IPS DF 6.9 (cell line): ENCODE measurements at regions not wholly inside any gene's neighbourhood (a gene's known extent, or its start where the extent isn't known, plus 50 kb on each side); places are given as distances from the start of the nearest gene placed in this dataset.

Source experiments
- DNase-seq: peaks from one replicate; pipeline ENCODE4 v3.0.0-alpha.2; 2013; ENCODE audit warnings: low read depth, low spot score
- H3K27ac ChIP-seq: one replicate; pipeline ENCODE4 v1.5.1; 2013; ENCODE audit warnings: low read length, control low read depth
- H3K27me3 ChIP-seq: 2 replicates; pipeline ENCODE4 v1.6.1; 2013; ENCODE audit warnings: mild to moderate bottlenecking, low read length; ENCODE audit not compliant: control insufficient read depth, insufficient read depth
- H3K36me3 ChIP-seq: 2 replicates; pipeline ENCODE4 v1.6.1; 2013; ENCODE audit warnings: low read length; ENCODE audit not compliant: control insufficient read depth, insufficient read depth
- H3K4me1 ChIP-seq: 2 replicates; pipeline ENCODE4 v1.6.1; 2013; ENCODE audit warnings: low read length; ENCODE audit not compliant: control insufficient read depth, insufficient read depth
- H3K4me3 ChIP-seq: 2 replicates; pipeline ENCODE4 v1.5.1; 2013; ENCODE audit warnings: mild to moderate bottlenecking, low read length
- H3K9me3 ChIP-seq: 2 replicates; pipeline ENCODE4 v1.6.1; 2013; ENCODE audit warnings: low read length, inconsistent platforms; ENCODE audit not compliant: control insufficient read depth, insufficient read depth
- WGBS: extraction: QIAGEN DNeasy Blood & Tissue Kit; methylation state at CpG from one replicate; pipeline ENCODE4 v1.1.7; 2013; ENCODE audit warnings: mixed read lengths, missing lambda C conversion rate; ENCODE audit not compliant: insufficient read length, insufficient coverage; 5-methylcytosine and 5-hydroxymethylcytosine counted together

GRCh38 chr16:79770244-79771064 lies 169.9 kb upstream of the MAF start:
- H3K36me3 ChIP-seq, result no peaks in the 10 kb centered on the region
- no peaks in the 10 kb centered on the region for H3K4me1 ChIP-seq
- no peaks in the 10 kb centered on the region for H3K27me3 ChIP-seq
- no CpG with 5 or more reads among the region's 59 CpGs for WGBS
- H3K4me3 ChIP-seq, result peak overlapping the region; percentile 53; the same call in 1 of the 2 replicates
- DNase-seq, result peak; percentile 71
- H3K9me3 ChIP-seq, result no peaks in the 10 kb centered on the region
- H3K27ac ChIP-seq, result no peak overlapping the region

- no CpG with 5 or more reads among the region's 6 CpGs for WGBS
Measured at GRCh38 chr16:79769928-79770243, 169.3 kb upstream of the MAF start.

GRCh38 chr16:79769270-79769927 lies 168.9 kb upstream of the MAF start:
- Histone ChIP-seq H3K36me3 (no peaks in the 10 kb centered on the region), H3K4me1 (no peaks in the 10 kb centered on the region), H3K27me3 (no peaks in the 10 kb centered on the region), H3K9me3 (no peaks in the 10 kb centered on the region), H3K4me3 (no peak overlapping the region), H3K27ac (no peak overlapping the region)
- WGBS, result no CpG with 5 or more reads among the region's 4 CpGs
- no peak for DNase-seq

More at GRCh38 chr16:79769928-79770243, 169.3 kb upstream of the MAF start:
- no peaks in the 10 kb centered on the region for H3K27me3 ChIP-seq
- H3K9me3 ChIP-seq, result no peaks in the 10 kb centered on the region
- no peak overlapping the region for H3K27ac ChIP-seq
- no peaks in the 10 kb centered on the region for H3K4me1 ChIP-seq
- H3K36me3 ChIP-seq, result no peaks in the 10 kb centered on the region
- no peak for DNase-seq
- H3K4me3 ChIP-seq, result peak overlapping the region; percentile 53; the same call in 1 of the 2 replicates

DNA sequence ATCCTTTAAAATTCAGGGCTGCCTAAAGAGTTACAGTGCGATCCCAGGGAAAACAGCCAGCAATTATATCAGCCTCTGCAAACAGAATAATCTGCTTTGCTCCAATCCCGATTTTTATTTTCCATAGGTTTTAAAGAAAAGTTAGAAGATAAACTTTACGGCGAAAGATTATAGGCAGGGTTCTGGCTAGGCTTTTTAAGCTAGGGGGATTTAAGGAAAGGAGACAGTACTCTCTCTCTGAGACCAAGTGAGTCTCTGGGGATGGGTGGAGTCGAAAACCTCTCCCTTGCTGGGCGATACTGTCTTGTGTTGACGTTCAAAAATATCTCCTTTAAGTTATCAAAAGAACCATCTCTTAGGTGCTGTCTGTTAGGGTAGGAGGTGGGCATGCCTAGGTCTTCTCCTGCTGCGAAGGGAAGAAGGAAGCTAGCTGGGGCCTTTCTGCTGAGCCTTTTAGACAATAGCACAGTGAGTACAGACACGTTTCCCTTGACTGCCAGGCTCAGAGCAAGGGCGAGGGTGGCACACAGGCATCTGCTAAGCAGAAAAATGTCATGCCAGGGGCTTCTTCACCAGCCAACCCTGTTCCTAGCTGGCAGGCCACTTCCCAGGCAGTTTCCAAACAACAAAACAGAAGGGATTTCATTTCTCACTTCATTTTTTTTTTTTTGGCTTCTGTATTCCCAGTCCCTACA lies 167.9 kb upstream of the MAF start:
- Histone ChIP-seq H3K4me1 (no peaks in the 10 kb centered on the region), H3K36me3 (no peaks in the 10 kb centered on the region), H3K27me3 (no peaks in the 10 kb centered on the region), H3K4me3 (no peak overlapping the region), H3K9me3 (no peaks in the 10 kb centered on the region), H3K27ac (no peak overlapping the region)
- no peak for DNase-seq
- WGBS, result no CpG with 5 or more reads among the region's 10 CpGs

DNA sequence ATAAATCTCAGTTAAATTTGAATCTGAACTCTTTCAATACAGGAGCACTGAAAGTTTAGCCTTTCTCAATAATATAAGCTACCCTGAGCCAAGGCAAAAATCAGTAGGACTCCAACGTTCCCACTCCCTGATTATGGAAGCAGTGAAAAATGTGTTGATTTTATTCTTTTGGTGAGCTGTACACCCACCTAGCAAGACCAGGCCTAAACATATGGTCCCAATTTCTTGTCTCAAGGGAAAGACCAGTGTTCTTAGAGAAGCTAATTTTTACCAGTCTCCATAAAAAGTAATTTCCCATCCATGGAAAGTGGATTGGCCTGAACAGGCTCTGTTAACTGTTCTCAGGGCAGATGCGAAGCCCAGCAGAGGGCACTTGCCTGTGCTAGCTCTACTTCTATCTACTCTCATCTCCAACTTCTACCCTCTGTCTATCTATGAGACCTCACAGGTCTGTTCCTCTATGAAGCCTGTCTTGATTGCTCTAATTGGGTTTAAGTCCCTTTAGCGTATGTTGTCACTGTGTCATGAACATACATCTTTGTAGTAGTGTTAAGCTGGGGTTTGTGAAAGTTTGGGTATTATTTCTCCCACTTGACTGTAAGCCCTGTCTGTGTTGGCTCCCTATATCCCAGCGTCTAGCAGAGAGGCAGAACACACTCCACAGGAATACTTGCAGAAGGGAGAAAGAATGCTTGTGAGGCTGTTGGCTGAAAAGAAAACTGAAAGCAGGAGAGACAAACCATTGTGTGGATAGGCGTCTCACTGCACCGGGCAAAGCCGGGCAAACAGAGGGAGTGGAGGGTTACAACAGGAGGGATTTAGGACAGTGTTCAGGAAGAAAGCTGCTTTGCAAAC lies 167.1 kb upstream of the MAF start:
- no peak for DNase-seq
- H3K4me3 ChIP-seq, result no peak overlapping the region
- H3K9me3 ChIP-seq, result no peaks in the 10 kb centered on the region
- no peaks in the 10 kb centered on the region for H3K36me3 ChIP-seq
- H3K27ac ChIP-seq, result no peak overlapping the region
- H3K27me3 ChIP-seq, result no peaks in the 10 kb centered on the region
- no CpG with 5 or more reads among the region's 7 CpGs for WGBS
- H3K4me1 ChIP-seq, result no peaks in the 10 kb centered on the region

- DNase-seq, result no peak
- H3K9me3 ChIP-seq, result no peaks in the 10 kb centered on the region
- H3K27ac ChIP-seq, result no peak overlapping the region
- no CpG with 5 or more reads among the region's 2 CpGs for WGBS
- no peaks in the 10 kb centered on the region for H3K36me3 ChIP-seq
- no peaks in the 10 kb centered on the region for H3K27me3 ChIP-seq
- H3K4me1 ChIP-seq, result no peaks in the 10 kb centered on the region
- H3K4me3 ChIP-seq, result no peak overlapping the region
Measured at GRCh38 chr16:79765901-79766394, 165.4 kb upstream of the MAF start.

GRCh38 chr16:79765431-79765830 lies 164.9 kb upstream of the MAF start:
- no peaks in the 10 kb centered on the region for H3K36me3 ChIP-seq
- WGBS, result no CpG with 5 or more reads among the region's 1 CpG
- H3K9me3 ChIP-seq, result no peaks in the 10 kb centered on the region
- no peaks in the 10 kb centered on the region for H3K27me3 ChIP-seq
- H3K4me1 ChIP-seq, result no peaks in the 10 kb centered on the region
- no peak overlapping the region for H3K4me3 ChIP-seq
- no peak for DNase-seq
- no peak overlapping the region for H3K27ac ChIP-seq

DNA sequence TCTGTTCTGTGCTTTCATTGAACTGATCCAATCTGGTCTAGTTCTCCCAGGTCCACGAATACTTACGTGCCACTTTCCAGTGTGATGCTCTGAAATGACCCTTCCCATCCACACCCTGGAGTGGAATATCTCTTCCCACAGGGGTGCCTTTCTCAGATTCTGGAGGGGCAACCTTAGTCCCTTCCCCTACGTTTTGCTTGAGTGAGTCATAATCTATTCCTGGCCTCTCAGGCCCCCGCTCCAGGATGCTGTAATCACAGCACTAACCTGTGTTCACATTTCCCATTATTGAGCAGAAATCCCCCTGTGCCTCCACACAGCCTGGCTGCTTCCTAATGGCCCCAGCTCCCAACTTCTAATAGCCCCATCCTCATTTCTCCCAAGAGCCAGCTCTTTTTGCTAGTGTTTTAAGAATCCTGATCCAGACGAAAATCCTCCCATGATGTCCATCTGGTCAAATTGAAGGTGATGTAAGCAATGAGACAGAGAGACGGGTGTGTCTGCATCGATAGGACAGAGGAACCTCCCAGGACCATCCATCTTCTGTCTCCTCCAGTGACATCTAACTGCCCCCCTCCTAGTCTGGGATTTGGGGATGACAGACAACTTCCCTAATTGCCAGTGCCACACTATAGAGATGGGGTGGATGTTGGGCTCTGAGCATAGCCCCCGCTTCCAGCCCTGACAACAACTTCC lies 164.0 kb upstream of the MAF start:
- Histone ChIP-seq H3K9me3 (no peaks in the 10 kb centered on the region), H3K27ac (no peak overlapping the region), H3K27me3 (no peaks in the 10 kb centered on the region), H3K4me3 (no peak overlapping the region), H3K36me3 (no peaks in the 10 kb centered on the region), H3K4me1 (no peaks in the 10 kb centered on the region)
- WGBS, result no CpG with 5 or more reads among the region's 8 CpGs
- no peak for DNase-seq

DNA sequence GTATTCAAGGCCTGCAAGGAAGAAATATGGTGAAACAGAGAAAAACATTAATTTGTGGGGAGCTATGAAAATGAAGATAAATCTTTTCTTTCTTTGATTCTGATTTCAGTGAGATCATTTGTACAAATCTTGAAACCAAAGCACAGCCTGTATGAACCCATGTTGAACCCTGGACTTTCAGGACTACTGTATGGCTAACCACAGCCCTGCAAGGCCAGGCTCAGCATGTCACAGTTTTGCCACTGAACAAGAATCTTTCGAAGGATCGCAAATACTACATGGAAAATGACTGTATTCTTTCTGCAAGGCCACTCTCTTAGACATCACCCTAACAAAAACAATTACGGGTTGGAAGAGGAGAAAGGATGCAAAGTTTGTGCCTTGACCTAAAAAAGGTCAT lies 161.7 kb upstream of the MAF start:
- Histone ChIP-seq H3K27me3 (no peaks in the 10 kb centered on the region), H3K4me3 (no peak overlapping the region), H3K27ac (no peak overlapping the region), H3K4me1 (no peaks in the 10 kb centered on the region), H3K9me3 (no peaks in the 10 kb centered on the region), H3K36me3 (no peaks in the 10 kb centered on the region)
- WGBS, result no CpG with 5 or more reads among the region's 3 CpGs
- DNase-seq, result no peak
